ENCODE measurements at regions not wholly inside any gene's neighbourhood (a gene's known extent, or its start where the extent isn't known, plus 50 kb on each side); places are given as distances from the start of the nearest gene placed in this dataset.

GRCh38 chr5:104612005-104612404, 1049.4 kb upstream of the NUDT12 start:
- TF ChIP-seq EZH2phosphoT487 (IDR thresholded peaks at IDR 0.05; ENCODE audit: borderline replicate concordance, low read depth, low read length): no peak
- no peak for TF ChIP-seq CTCF (conservative IDR thresholded peaks at IDR 0.05; ENCODE audit: low read length)
